ENCODE measurements at regions not wholly inside any gene's neighbourhood (a gene's known extent, or its start where the extent isn't known, plus 50 kb on each side); places are given as distances from the start of the nearest gene placed in this dataset.

DNA sequence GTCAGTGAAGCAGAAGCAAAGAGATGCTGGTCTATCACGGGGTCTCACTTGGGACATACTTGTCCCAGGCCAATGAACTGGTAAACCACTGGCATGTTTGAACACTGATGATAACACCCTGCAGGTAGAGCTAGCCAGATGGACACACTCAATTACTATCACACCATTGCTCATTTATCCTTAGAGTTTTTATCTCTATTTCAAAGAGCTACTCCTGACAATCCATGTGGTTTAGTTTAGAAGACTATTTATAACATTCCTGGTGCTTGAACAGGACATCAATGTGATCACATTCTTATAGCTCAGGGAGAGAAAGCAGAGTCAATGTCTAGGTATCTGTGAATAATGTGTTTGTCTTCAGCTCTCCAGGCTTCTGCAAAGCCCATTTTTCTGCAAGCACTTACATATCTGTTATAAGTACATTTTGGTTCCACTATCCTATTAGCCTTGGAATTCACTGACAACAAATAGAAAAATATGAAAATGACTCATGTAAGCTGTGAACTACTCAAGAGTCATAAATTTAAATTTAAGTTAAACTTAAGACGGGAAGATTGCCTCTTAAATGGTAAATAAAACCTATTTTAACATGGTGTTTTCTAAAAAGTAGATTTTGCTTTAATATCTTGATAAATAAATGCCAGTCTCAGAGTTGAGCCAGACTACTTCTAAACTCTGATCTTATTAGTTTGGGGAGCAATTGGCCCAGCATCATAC lies 106.7 kb upstream of the MBL2 start:
- no peak for DNase-seq (ENCODE audit: low spot score)

DNA sequence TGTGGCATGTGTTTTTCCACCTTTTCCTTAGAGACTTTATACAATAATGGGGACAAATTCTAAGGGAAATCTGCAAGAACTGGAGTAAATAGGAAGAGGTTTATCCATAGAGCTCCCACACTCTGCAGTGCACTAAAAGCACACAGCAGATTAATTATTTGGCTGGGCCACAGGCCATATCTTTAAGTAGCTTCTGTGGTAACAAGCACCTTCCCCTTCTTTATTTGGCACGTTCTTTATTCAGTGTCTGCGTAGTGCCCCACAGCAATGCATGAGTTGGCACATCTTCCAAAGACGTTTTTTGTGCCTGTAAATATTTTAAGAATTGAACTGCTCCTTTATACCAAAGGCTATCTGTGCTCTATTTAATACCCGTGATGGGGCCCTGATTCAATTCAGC lies 104.9 kb upstream of the MBL2 start:
- DNase-seq (ENCODE audit: low spot score) = no peak

DNA sequence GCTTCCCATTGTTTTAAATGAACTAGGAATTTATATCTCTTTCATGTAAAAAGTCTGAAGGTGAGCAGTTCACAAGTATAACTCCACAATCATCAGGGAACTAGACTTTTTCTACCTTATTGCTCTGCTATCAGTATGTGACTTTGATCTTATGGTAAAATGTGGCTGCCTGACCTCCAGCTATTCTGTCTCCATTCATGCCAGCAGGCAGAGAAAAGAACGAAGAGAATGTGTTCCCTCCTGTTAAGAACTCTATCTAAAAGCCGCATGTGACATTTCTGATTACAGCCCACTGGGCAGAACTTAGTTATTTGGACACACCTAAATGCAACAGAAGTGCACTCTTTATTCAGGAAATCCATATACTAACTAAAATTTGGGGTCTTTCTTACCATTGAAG lies 102.8 kb upstream of the MBL2 start:
- DNase-seq (ENCODE audit: low spot score) = no peak

DNA sequence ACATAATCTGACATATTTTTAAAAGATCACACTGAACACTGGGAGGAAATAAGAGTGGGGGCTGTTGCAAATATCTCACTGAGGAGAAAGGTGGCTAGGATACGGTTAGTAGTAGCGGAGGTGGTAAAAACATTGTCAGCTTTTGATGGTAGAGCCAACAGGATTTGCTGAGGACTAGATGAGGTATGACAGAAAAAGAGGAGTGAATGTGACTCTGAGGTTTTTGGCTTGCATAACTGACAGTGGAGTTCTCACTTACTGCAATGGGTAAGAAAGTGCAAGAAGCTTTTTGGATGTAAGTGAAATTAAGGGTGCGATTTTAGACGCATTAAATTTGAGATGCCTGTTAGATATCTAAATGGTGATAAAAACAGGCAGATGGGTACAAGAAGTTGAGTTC lies 102.0 kb upstream of the MBL2 start:
- DNase-seq (ENCODE audit: low spot score) = no peak

DNA sequence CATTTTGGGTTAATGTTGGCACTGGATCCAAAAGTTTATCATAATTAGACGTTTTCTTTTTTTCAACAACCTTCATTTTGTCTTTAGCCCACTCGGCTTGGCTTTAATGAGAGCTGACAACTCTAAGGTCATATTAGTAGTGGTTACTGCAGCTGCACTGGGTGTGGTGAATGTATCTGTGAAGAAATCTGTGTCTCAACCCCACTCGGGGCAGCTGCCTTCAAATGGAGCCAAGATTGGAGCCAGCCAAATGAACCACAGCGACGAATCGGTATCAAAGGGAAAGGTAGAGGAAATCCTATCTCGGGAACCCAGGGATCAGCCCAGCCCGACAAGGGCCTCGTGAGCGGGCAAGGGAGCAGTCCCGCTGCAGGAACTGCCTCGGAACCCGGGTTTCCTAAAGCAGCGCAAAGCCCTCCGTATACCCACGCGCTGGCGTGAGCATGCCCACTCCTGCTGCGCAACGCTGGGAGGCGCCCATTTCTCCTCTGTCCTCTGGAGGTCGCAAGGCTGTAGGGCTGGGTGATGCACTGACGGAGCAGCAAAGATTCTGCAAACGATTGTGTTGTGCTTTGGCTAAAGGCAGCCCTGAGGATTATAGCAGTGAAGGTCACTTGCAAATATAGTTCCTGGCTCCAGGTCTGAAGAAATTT lies 98.7 kb upstream of the MBL2 start:
- DNase-seq (ENCODE audit: low spot score) = no peak

DNA sequence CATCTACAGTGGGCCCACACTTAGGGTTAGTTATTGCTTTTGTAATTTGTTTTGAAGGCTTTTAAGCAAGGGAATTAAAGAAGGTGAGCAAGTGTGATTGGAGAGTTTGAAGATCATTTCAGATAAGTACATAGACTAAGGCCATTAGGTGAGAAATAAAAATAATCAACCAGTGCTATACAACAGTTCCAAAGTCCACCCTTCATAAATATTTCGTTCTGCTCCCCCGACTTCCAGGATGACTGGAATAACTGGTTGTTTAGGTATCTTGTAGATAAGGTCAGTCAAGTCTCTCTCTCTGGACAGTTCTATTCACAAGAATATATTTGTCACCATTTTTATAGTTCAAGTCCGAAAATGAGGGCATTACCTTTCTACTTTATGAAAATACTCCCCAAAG lies 98.0 kb upstream of the MBL2 start:
- DNase-seq (ENCODE audit: low spot score) = peak; percentile 32

DNA sequence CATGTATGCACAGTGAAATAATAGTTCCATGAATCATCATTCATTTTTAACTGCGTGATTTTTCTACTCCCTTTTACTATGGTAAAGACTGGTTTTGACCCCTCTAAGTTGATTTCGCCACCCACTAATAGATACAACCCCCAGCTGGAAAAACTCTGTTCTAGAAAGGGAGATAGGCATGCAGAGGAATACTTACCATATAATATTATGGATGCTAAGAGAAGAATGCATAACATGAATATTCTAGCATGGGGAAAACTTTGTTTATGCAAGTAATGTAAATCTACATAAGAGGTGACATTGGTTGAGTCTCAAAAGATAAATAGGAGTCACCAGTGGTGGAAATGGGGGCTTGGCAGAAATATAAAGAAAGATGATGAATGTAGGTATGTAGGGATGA lies 97.3 kb upstream of the MBL2 start:
- no peak for DNase-seq (ENCODE audit: low spot score)

DNA sequence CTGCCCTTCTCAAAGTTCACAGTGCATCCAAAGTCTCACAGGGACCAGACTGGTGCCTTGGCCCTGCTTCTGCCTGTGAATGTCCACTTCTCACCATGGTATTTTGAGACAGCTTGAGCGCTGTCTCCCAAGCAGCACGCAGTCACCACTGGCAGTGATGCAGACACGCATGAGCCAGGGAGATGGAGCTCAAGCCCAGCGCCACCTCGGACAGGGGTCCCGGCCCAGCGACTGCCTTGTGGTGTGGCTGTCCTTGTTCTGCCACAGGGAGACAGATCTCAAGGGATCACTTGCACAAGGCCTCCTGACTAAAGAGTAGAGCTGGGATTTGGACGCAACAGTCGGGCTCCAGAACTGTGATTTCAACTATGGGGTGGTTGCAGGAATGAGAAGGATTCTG lies 92.6 kb upstream of the MBL2 start:
- no peak for DNase-seq (ENCODE audit: low spot score)

DNA sequence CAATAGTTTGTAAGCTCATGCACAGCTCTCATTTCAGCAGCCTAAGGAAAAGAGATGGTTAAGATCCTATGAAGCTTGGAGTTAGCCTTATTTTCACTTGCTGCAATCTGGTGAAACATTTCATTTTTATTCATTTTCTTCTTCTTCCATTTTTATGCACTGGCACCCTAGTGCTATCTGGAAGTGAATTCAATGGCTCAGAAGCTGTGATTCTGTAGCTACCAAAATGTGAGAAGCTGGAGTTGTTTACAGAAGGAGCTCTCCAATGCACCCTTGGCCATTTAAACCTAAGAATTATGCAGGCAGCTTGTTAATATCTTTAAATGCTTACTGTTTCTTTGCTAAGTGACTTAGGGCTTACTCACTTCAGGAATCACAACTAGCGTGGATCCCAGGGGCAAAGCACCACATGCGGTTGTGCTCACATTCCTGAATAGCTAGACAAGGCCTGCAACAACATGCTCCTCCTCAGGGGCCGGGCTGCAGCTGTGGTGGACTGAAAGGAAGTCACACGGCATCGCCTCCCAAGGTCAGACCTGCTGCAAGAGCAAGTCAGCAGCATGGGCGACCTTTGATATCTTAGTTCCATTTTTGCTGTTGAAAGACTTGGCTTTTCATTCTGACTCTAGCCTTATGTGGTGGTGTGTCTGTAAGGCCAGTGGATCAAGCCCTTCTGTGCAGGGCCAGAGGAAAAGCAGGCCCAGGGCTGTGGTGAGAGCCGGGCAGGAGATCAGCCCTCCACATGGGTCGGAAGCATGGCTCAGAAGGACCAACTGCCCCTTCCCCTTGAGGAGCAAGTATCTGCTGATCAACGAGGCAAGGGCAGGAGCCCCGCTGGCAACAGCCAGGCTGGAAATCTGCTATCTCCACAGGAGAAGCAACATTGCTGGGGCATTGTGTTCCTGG lies 91.9 kb upstream of the MBL2 start:
- no peak for DNase-seq (ENCODE audit: low spot score)

DNA sequence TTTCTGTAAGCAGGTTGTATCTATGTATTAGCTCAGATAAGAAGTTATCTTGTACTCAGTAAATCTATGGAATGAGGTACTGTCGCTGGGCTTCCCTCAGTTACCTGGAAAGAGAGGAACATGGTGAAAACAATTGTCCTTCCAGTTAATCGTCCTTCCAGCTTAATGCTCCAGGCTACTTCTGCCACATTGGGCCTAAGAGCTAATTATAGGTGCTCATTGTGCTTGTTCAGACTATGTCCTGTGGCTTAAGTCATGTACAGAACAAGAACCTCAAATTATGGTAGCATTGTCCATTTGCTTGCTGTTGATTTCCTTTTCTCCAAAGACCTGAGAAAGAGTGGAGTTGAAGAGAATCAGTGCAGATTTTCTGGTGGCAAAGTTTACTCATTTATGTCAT lies 86.1 kb upstream of the MBL2 start:
- DNase-seq (ENCODE audit: low spot score) = no peak

DNA sequence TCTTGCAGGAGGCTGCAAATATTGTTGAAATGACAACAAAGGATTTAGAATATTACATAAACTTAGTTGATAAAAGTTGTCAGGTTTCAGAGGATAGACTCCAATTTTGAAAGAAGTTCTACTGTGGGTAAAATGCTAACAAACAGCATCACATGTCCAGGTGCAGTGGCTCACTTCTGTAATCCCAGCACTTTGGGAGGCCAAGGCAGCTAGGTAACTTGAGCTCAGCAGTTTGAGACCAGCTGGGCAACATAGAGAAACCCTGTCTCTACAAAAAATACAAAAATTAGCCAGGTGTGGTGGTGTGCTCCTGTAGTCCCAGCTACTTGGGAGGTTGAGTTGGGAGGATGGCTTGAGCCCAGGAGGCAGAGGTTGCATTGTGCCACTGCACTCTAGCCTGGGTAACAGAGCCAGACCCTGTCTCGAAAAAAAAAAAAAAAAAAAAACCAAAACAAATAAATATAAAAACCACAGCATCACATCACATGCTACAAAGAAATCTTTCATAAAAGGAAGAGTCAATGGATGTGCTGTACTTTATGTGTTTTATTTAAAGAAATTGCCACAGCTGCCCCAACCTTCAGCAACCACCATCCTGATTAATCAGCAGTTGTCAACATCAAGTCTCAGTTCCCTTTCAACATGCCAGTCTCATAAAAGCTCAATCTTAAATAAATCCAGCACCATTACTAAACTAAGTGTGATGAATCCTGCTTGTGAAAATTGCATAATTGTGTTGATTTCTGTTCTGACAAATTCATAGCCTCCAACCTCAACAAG lies 83.2 kb upstream of the MBL2 start:
- no peak for DNase-seq (ENCODE audit: low spot score)

DNA sequence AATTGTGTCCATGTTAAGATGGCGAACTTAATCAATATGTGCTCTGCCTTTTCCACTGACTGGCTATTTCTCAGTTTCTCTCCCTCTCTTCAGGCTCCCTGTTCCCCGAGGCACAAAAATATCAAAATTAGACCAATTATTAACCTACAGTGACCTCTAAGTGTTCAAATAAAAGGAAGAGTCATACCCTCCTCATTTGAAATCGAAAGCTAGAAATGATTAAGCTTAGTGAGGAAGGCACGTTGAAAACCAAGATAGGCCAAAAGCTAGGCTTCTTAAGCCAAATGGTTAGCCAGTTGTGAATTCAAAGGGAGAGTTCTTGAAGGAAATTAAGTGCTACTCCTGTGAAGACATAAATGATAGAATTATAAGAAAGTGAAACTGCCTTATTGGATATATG lies 81.1 kb upstream of the MBL2 start:
- DNase-seq (ENCODE audit: low spot score) = no peak

DNA sequence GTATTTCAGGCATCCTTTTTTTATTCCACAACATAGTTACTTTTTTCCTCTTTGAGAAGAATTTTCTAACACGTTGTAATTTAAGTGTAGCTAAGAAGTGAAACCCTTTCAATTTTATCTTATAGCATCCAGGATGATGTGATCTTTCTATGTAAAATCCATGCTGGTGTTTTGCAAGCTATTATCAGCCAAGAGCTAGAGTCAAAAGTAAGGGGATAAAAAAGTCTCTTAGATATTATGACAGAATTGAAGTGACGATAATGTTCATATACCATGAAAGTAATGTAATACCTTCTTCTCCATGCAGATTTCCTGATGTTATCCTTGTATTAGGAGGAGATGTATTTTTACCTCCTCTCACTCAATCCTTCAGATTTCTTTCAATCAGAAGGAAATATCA lies 64.2 kb upstream of the MBL2 start:
- DNase-seq (ENCODE audit: low spot score) = no peak

Measured in LoVo (cell line).